GM18873 (cell line): ENCODE measurements at regions not wholly inside any gene's neighbourhood (a gene's known extent, or its start where the extent isn't known, plus 50 kb on each side); places are given as distances from the start of the nearest gene placed in this dataset.

Experiments
- ATAC-seq: cut with Tn5 transposase; IDR thresholded peaks from one replicate; pipeline ENCODE4 v1.9.1; 2021; ENCODE audit warnings: mild to moderate bottlenecking, moderate library complexity, moderate number of reproducible peaks; ENCODE audit not compliant: unreplicated experiment, low FRiP score

DNA sequence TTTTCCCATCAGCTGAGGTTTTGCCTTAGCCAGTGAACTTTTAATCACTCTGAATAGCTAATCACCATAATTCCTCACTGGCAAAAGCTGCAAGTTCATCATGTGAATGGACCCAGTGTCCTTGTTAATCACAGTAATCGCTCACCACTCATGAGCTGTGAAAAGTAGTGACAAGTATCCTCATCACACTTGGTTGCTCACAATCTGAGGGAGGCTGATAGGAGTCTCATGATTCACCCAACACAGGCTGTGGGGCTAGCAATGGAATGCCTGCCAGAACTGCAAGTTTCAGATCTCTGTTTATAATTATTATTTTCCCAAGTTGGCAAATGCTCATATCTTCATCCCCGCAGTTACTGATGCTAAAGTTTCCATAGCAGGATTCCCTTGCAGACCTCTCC is 467.2 kb downstream of the KIF4B start:
- ATAC-seq: no peak

DNA sequence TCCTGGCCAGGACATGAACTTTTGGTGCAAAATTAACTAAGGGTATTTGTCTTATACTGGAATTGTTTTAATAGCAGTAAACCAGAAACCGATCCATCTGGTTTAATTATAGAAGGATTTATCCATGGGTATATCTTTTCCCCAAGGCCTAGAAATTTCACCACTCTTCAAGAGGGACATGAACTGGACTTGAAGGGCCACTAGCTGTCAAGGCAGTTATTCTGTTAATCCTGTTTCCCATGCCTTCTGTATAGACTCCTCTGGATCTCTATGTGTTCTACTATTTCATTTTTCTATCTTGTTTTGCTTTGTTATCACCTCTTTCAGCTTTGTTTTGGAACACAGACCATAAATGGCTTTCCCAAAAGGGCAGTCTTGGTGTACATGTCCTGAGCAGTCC is 467.6 kb downstream of the KIF4B start:
- ATAC-seq: no peak

DNA sequence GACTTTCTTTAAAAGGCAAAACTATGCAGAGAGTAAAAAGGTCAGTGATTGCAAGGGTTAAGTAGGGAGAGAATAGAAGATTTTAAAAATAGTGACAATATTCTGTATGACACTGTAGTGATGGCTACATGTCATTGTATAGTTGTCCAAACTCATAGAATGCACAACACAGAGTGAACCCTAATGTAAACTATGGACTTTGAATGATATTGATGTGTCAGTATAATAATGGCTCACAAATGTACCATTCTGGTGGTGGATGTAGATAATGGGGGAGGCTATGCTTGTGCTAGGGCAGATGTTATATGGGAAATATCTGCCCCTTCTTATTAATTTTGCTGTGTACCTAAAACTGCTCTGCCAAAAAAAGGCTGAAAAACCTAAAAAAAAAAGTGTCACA is 468.9 kb downstream of the KIF4B start:
- no peak for ATAC-seq

DNA sequence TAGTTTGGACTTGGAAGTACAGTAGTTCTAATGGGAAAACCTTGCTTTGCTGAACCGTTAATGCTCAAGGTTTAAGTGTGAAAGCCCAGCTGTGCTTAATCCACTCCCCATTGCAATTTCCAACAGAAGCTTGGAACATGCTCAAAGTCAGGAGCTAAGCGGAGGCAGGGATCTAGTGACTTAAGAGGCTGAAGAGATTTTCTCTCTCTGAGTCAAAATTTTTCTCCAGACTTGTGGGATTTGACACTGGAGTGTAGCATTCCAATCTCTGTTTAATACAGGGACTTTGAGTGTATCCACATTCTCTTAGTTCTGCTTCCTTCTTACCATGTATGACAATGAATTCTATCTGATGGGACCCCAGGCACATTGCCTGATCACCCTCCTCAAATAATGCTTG is 471.8 kb downstream of the KIF4B start:
- ATAC-seq: no peak

DNA sequence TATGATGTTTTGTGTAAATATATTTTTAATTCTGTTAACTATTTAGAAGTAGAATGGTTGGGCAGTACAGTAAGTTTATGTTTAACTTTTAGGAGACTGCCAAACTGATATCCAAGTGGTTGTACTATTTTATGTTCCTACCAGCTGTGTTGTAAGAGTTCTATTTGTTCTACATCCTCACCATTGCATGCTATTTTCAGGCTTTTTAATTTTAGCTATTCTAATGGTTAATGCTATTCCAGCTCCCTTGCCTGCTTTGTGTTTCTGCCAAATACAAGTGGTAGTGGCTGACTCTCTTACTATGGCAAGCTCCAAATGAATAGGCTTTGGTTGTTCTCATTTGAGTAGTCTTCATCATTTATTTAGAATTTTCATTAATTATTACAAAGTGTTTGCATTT is 476.4 kb downstream of the KIF4B start:
- no peak for ATAC-seq

DNA sequence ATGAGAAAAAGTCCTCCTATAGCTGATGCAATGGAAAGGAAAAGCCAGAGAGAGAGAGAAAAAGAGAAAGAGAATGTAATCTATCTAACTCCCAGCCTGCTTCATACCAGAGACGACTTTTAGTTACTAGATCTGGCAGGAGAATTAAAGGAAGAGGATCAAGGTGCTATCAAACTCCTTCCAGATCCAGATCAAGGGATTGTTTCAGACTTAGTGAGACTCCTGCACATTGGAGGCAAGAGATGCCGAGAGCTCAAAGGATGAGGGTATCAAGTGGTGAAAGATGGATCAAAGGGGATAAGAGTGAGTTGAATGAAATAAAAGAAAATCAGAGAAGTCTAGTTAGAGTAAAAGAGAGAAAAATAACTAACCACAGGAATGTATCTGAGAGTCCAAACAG is 478.6 kb downstream of the KIF4B start:
- no peak for ATAC-seq

DNA sequence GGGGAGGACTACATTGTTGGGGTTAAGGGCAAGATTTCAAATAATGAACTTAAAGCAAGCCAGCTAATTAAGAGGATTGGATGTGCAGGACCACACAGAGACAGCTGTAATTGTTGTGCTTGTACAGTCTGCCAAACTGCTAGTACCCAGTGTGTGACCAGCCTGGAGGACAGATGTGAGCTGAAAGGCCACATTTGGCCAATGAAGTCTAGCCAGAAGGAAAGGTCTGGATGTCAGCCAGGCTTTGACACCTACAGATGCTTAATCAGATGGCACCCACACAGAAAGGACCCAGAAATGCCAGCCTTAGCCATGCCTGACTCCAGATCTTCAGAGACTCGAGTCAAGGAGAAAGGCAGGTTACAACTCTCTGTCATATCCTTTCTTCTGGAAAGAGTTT is 491.1 kb downstream of the KIF4B start:
- ATAC-seq: no peak

DNA sequence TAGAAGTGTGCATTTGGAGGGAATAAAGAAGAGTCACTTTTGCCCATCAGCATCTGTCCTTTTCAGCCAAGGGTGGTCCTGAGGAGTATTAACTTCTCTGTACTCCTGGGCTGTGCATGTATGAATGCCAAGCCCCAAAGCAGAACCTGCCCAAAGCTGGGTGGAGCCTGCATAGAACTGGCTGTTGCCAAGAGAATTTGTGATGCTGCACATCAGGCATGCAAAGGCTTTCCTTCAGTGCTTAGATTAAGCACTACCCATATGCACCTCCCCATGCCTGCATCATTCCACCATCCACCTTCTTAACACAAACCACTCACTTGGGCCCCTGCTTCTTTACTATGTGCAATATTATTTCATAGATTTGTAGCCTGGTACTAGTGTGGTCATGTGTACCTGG is 493.8 kb downstream of the KIF4B start:
- ATAC-seq: no peak

DNA sequence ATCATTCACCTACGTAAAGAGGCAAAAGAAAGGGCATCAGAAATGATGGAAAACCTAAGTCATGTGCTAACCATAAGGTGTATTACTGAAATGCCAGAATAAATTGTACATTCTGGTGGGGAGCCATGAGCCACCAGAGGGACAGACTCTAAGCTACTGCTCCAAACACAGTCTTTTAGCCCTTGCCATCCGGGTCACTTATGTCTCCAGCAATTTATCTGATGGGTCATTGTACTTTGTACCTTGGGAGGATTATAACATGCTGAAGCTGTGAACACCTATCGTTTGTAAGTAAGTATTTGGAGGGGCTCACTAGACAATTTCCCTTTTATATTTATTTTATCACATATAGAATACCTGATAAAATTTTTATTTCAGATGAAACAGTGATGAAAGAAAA is 495.1 kb downstream of the KIF4B start:
- no peak for ATAC-seq

DNA sequence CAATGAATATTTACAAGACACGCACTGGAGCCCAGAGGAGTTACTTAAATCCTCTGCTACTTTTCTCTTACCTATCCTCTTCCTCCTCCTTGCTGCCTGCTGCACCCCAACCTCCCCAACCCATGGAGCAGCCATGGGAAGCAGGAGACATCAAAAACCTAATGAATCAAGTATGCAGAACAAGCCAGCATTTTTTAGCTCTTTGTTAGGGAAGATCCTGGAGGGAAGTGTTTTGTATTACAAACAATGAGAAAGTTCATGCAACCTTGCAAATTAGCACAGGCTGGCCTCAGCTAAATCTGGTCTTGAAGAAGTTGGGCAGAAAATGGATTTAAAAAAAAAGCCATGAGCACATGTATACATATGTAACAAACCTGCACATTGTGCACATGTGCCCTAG is 498.8 kb downstream of the KIF4B start:
- ATAC-seq: no peak

DNA sequence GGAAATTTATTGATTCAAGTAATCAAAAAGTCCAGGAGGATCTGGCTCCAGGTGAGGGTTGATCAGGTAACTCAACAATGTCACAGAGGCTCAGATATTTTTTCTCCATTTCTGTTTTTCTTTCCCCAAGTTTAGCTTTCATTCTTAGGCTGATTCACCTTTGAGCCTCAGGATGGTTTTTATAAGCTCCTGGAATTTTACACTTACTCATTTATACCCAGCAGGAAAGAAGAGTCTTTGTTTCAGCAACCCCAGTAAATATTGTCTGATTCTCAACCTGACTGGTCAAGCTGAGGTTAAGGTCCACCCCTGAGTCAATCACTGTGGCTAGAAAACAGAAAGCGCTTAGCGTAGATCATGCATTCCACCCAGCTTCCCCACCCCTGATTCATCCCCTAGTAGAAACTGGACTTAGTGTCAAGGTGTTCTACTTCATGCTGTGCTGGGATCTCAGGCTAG is 500.6 kb downstream of the KIF4B start:
- no peak for ATAC-seq

DNA sequence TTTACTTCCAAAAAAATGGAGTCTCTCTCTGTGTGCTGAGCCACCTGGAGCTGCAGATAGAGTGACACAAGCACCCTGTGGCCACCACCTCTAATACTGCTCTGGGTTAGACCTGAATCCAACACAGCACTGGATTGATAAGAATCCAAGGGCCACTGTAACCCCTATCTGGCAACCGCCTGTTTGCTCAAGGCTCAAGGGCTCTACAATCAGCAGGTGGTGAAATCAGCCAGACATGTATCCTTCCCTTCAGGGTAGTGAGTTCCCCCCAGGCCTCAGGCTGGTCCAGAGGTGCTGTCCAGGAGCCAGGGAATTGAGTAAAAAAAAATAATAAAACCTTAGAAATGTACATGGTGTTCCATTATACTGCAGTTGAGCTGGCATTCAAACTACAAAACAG is 509.0 kb downstream of the KIF4B start:
- no peak for ATAC-seq

DNA sequence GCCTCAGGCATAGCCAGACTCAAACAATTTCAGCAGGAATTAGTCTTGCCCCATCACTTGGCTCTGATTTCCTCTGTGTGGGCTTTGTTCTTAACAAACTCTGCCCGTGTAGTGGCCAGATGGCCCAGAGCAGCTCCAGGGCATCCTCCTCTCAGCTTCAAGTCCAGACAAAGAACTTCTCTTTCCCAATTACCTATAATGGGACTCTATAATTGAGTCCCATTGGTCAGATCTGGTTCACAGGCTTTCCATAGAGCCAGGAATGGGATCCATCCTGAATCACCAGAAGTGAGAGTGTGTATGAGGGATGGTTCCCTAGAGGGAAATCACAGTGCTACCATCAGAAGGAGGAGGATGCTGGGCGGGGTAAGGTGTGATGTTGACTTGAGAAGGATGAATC is 515.8 kb downstream of the KIF4B start:
- ATAC-seq: no peak

DNA sequence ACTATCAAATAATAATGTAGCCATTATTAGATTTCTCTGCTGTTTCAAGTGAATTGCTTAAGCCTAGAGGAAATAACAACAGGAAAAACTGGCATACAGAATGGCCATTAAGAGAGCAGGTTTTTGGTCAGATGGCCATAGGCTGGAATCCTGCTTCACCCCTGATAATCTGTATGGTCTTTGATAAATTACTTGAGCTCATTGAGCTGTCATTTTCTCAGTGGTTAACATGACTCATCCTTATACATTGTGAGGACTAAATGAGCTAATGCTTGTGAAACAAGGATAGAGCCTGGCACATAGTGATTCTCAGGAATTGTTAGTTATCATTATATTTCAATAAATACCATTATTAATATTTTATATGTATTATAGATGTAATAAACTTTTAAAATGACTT is 516.5 kb downstream of the KIF4B start:
- ATAC-seq: no peak

DNA sequence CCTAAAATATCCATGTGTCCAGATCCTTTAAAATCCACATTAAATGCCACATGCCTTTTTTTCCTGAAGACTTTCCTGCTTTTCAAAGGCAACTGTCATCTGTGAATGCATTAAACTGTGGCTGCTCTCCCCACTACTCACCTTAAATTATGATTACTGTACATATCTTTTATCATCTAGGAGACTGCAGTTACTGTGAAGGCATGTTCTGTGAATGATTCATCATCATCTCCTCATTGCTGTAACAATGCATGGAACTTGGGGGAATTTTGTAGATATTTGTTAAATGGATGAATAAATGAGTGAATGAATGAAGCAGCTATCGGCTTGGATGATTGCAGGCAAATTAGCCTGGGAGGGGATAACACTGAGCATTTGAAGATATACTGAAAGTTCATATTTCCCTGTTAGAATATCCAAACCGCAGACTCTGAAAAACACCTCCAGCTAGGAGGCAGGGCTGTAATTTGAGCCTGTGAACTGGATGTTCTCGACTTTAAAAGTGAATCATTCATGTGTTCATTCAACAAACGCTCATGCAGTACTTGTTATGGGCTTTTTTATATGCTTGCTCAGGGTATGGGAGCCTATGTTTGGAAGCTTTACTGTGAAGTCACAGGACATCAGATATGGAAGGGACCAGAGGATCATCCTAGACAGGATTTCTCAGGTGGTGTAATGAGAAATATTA is 519.2 kb downstream of the KIF4B start:
- no peak for ATAC-seq

DNA sequence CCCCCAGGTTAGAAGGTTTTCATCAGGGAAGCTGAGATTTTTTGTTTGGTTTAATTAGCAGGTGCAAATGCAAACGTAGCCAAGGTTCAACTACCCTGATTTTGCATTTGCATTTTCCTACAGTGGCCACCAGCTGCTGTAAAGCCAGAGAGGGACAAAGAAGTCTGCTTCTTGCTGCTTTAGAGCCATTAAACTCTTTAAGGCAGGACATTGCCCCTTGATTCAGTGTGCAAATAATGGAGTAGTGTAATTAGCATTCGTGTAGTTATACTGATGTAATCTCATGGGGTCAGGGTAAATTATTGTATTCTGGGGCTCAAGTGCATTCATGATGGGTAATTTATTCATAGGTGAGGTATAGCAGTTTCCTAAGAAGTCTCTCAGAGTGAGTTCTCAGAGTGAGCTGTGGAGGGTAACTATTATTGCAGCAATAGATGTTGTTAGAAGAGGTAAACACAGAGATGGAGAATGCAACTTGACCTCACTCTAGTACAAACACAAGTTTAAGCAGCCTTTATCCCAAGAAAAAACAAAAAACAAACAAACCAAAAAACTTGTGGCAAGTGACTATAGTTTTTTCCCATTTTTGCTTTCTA is 526.5 kb downstream of the KIF4B start:
- no peak for ATAC-seq

DNA sequence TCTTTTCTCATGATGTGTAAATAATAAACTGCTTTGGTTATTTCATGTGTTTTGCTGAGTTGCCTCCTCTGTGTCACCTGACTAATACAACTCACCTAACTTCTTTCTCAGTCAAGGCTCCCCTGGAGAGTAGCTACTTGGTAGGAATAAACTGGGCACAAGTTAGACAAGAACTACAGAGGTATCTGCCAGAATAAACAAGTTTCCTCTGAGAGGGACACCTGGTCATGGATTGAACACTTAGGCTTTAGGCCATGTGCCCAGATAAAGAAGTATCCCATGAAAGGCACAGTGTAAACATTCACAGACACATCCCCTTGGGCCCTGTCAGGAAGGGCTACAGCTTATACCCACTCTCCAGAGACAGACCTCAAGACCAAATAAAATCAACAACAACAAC is 532.5 kb downstream of the KIF4B start:
- no peak for ATAC-seq

DNA sequence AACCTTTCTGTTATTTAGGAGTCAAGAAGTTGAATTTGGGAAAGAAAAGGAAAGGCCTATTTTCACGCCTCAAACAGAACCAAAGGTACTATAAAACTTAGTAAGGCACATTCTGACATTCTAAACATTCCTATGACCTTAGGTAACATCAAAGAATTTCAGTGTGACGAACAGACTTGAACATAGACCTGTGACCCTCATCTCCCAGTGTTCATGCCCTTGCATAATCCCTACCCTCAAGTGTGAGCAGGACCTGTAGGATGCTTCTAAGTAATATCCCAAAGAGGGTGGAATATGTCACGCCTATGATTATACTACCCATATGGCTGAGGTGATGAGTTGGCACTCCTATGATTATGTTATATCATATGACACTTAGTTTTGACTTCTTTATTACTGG is 540.9 kb downstream of the KIF4B start:
- no peak for ATAC-seq

DNA sequence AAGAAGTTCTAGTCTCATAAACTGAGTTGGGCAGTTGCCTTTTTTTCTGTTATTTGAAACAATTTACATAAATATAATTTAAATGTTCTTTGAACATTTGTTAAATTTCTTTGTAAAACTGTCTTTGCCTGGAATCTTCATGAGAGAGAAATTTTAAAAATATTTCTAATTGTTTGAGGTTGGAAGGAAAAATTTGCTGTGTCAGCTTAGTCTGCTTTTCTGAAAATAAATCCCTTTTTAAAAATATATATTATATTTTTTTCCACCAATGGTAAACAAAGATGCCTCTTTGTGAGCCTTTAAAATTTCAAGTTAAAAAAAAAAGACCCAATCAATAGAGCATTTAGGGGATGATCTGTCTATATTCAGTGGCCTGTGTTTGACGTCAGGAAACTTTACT is 542.7 kb downstream of the KIF4B start:
- ATAC-seq: no peak

DNA sequence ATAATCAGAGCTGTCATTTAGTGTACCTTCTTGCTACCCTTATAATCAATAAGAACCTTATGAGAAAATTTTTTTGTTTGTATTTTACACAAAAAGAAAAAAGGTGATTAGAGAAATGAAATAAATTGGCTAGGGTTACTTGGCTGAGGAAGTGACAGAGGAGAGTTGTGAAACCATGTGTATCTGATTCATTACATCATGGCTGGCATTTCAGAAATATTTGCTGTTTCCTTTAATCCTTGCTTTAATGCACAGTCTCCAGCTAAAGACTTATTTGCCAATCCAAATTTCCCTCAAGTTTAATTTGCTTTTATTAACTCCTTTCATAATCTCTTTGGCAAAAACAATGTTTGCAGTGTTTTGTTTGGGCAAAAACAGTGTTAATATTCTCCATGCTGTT is 543.1 kb downstream of the KIF4B start:
- ATAC-seq: no peak

DNA sequence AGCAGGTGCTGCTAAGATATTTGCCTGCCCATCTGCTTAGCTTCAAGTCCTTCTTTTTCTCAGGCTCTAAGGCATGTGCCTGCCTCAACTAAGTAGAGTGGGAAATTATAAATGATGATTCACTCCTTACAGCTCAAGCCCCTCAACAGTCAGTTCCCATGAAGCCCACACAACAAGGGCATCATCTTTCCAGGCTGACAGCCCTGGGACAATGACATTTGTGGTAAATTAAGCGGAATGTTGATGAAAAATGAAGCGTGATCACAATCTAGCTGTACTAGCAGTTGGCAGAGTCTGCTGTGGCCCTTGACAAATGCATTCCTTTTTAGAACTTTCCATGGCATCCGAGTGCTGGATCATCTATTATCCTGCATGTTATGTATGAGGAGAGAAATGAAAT is 548.6 kb downstream of the KIF4B start:
- no peak for ATAC-seq

DNA sequence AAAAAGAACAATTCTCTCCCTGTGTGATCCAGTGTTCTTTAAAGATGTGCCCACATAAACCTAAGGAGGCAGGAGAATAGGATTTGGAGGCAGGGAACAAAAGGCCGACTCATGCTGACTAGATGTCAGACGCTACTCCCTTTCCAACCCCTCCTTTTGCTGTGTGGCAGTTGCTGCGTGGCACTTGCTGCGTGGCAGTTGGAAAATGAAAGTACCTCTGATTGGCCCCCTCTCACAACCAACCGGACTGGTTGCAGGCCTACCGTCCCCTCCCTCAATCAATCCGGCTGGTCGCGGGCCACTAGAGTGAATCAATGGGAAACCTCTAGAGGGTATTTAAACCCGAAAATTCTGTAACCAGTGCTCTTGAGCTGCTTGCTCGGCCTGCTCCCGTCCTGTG is 551.0 kb downstream of the KIF4B start:
- no peak for ATAC-seq

DNA sequence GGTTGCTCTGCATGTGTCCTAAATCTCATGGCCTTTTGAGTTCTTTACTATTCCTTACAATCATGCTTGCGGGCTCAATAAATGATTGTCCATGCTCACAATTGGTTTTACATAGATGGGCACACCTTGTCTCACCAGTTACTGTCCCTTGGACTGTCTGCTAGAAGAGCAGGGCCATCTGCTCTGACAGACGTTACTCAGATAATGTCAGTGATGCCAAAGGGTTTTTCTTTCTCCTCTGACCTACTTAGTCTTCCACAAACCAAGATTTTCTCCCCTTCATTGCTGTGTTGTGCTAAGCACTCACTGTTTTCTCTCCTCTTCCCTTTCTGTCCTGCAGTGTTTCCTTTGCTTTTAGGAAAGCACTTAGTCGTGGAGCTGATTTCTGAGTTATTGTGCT is 562.3 kb downstream of the KIF4B start:
- ATAC-seq: no peak
